IMR-90 (cell line): ENCODE measurements at regions not wholly inside any gene's neighbourhood (a gene's known extent, or its start where the extent isn't known, plus 50 kb on each side); places are given as distances from the start of the nearest gene placed in this dataset.

ENCODE experiments used
- ATAC-seq: fragments of 200-7000 bp; cut with Tn5 transposase; 2 replicates; pipeline ENCODE4 v1.9.1; 2020; ENCODE audit warnings: low read depth, mild to moderate bottlenecking, moderate library complexity
- BruUV-seq: library from RNA; stranded (reverse); fragments of 400-500 nt; replicated peaks from 2 replicates; lab custom pipeline; 2021; lab: Mats Ljungman, UMichigan
- CTCF ChIA-PET: fragments of 300-600 bp; formaldehyde crosslinking; extraction: SDS; loops from one replicate; lab custom pipeline; 2021; ENCODE audit warnings: antibody characterized with exemption; lab: Yijun Ruan, JAX
- POLR2A ChIA-PET: fragments of 300-600 bp; sonication (Branson Sonifier 250); formaldehyde crosslinking; loops from one replicate; lab custom pipeline; 2022; ENCODE audit warnings: antibody characterized with exemption; ENCODE audit not compliant: unreplicated experiment; lab: Charles Lee
- DNase-seq: peaks from one replicate; pipeline ENCODE4 v3.0.0; 2013
- H2AFZ ChIP-seq: replicated peaks from 2 replicates; pipeline ENCODE3; 2013; ENCODE audit warnings: low read length, mild to moderate bottlenecking; ENCODE audit not compliant: poor library complexity
- H2AK5ac ChIP-seq: 2 replicates; pipeline ENCODE4 v1.6.1; 2013; ENCODE audit warnings: low read depth, low read length, inconsistent platforms
- H2AK9ac ChIP-seq: replicated peaks from 2 replicates; pipeline ENCODE3; 2013; ENCODE audit warnings: mild to moderate bottlenecking, low read depth, low read length, moderate library complexity; ENCODE audit not compliant: poor library complexity
- H2BK120ac ChIP-seq: 2 replicates; pipeline ENCODE4 v1.6.1; 2013; ENCODE audit warnings: low read depth, low read length, inconsistent platforms
- H2BK15ac ChIP-seq: 3 replicates; pipeline ENCODE4 v1.6.1; 2013; ENCODE audit warnings: low read depth, low read length, inconsistent platforms
- H2BK20ac ChIP-seq: 2 replicates; pipeline ENCODE4 v1.6.1; 2013; ENCODE audit warnings: low read depth, mild to moderate bottlenecking, inconsistent platforms, low read length, moderate library complexity
- H2BK5ac ChIP-seq: 2 replicates; pipeline ENCODE4 v1.6.1; 2013; ENCODE audit warnings: mild to moderate bottlenecking, low read depth, low read length, inconsistent platforms; ENCODE audit not compliant: poor library complexity, severe bottlenecking
- H3K14ac ChIP-seq: replicated peaks from 2 replicates; pipeline ENCODE4 v1.6.1; 2013; ENCODE audit warnings: low read depth, low read length, inconsistent platforms
- H3K18ac ChIP-seq: 2 replicates; pipeline ENCODE4 v1.6.1; 2013; ENCODE audit warnings: low read depth, low read length, control low read depth
- H3K23ac ChIP-seq: 2 replicates; pipeline ENCODE4 v1.6.1; 2013; ENCODE audit warnings: low read depth, low read length, inconsistent platforms
- H3K27ac ChIP-seq: 2 replicates; pipeline ENCODE4 v1.5.1; 2013; ENCODE audit warnings: mild to moderate bottlenecking, control low read depth, low read length; ENCODE audit not compliant: insufficient read depth
- H3K27me3 ChIP-seq: 2 replicates; pipeline ENCODE4 v1.6.1; 2013; ENCODE audit warnings: low read length; ENCODE audit not compliant: control insufficient read depth, insufficient read depth
- H3K36me3 ChIP-seq: 2 replicates; pipeline ENCODE4 v1.6.1; 2013; ENCODE audit warnings: low read length, mixed read lengths; ENCODE audit not compliant: control insufficient read depth, insufficient read depth
- H3K4ac ChIP-seq: 2 replicates; pipeline ENCODE4 v1.6.1; 2013; ENCODE audit warnings: low read depth, low read length, inconsistent platforms
- H3K4me1 ChIP-seq: 2 replicates; pipeline ENCODE4 v1.6.1; 2013; ENCODE audit warnings: low read length, mixed read lengths; ENCODE audit not compliant: control insufficient read depth, insufficient read depth
- H3K4me2 ChIP-seq: 2 replicates; pipeline ENCODE4 v1.6.1; 2013; ENCODE audit warnings: low read depth, mild to moderate bottlenecking, control low read depth, low read length, moderate library complexity
- H3K4me3 ChIP-seq: 2 replicates; pipeline ENCODE4 v1.5.1; 2013; ENCODE audit warnings: low read depth, mild to moderate bottlenecking, control low read depth, low read length, moderate library complexity; ENCODE audit not compliant: insufficient read depth
- H3K56ac ChIP-seq: 2 replicates; pipeline ENCODE4 v1.6.1; 2013; ENCODE audit warnings: low read length, inconsistent platforms; ENCODE audit not compliant: insufficient read depth; ENCODE audit errors: extremely low read depth
- H3K79me1 ChIP-seq, 2 experiments: 2 replicates each; pipeline ENCODE4 v1.6.1; 2013; ENCODE audit warnings: low read length in 2 of 2, inconsistent platforms in 1 of 2, low read depth in 1 of 2
- H3K9ac ChIP-seq: 2 replicates; pipeline ENCODE4 v1.6.1; 2013; ENCODE audit warnings: low read depth, low read length, control low read depth
- H3K9me1 ChIP-seq: 2 replicates; pipeline ENCODE4 v1.6.1; 2013; ENCODE audit warnings: low read length, inconsistent platforms; ENCODE audit not compliant: insufficient read depth
- H3K9me3 ChIP-seq: 2 replicates; pipeline ENCODE4 v1.6.1; 2013; ENCODE audit warnings: low read length; ENCODE audit not compliant: control insufficient read depth, insufficient read depth
- H4K20me1 ChIP-seq: 2 replicates; pipeline ENCODE4 v1.6.1; 2013; ENCODE audit warnings: low read length, inconsistent platforms; ENCODE audit not compliant: insufficient read depth
- H4K5ac ChIP-seq: 2 replicates; pipeline ENCODE4 v1.6.1; 2013; ENCODE audit warnings: mild to moderate bottlenecking, low read depth, low read length, control low read depth
- H4K8ac ChIP-seq, 2 experiments: 2 replicates each; pipeline ENCODE4 v1.6.1; 2013; ENCODE audit warnings: low read depth in 2 of 2, low read length in 2 of 2, control low read depth in 1 of 2, inconsistent platforms in 1 of 2
- H4K91ac ChIP-seq: 2 replicates; pipeline ENCODE4 v1.6.1; 2013; ENCODE audit warnings: low read depth, low read length, inconsistent platforms; ENCODE audit not compliant: insufficient read depth
- BHLHE40 ChIP-seq: fragments of 150-350 bp; IDR thresholded peaks from 2 replicates; pipeline ENCODE4 v1.6.1; 2016; ENCODE audit warnings: mild to moderate bottlenecking, low read depth, low read length
- CEBPB ChIP-seq: IDR thresholded peaks from 2 replicates; pipeline ENCODE4 v1.6.1; 2012; ENCODE audit warnings: low read depth, low read length, improper control_type of control experiment
- CHD1 ChIP-seq: IDR thresholded peaks from 2 replicates; pipeline ENCODE4 v1.6.1; 2012; ENCODE audit warnings: low read depth, low read length, improper control_type of control experiment
- FOS ChIP-seq: fragments of 150-350 bp; IDR thresholded peaks from 2 replicates; pipeline ENCODE4 v1.6.1; 2016; ENCODE audit warnings: low read depth, low read length
- MAZ ChIP-seq: IDR thresholded peaks from 2 replicates; pipeline ENCODE4 v1.6.1; 2012; ENCODE audit warnings: low read depth, mild to moderate bottlenecking, low read length, improper control_type of control experiment, moderate library complexity, borderline replicate concordance
- MXI1 ChIP-seq: IDR thresholded peaks from 2 replicates; pipeline ENCODE4 v1.6.1; 2012; ENCODE audit warnings: low read depth, mild to moderate bottlenecking, low read length, moderate library complexity, borderline replicate concordance
- NFE2L2 ChIP-seq: fragments of 150-350 bp; IDR thresholded peaks from 2 replicates; pipeline ENCODE4 v1.6.1; 2016; ENCODE audit warnings: low read depth, mild to moderate bottlenecking, low read length
- POLR2A ChIP-seq: IDR thresholded peaks from 2 replicates; pipeline ENCODE4 v1.6.1; 2012; ENCODE audit warnings: mild to moderate bottlenecking, low read depth, low read length
- RCOR1 ChIP-seq: IDR thresholded peaks from 2 replicates; pipeline ENCODE4 v1.6.1; 2012; ENCODE audit warnings: mild to moderate bottlenecking, low read length, improper control_type of control experiment; ENCODE audit not compliant: insufficient replicate concordance
- SMC3 ChIP-seq: fragments of 150-350 bp; IDR thresholded peaks from 2 replicates; pipeline ENCODE4 v1.6.1; 2016; ENCODE audit warnings: low read depth, mild to moderate bottlenecking, antibody characterized with exemption, low read length, moderate library complexity
- WGBS, 2 experiments: methylation state at CpG; one replicate each; pipeline versions ENCODE4 v1.1.5 to v1.1.7; 2013; ENCODE audit warnings: missing lambda C conversion rate in 2 of 2; ENCODE audit not compliant: insufficient read length in 1 of 2; ENCODE audit errors: extremely low coverage in 2 of 2; 5-methylcytosine and 5-hydroxymethylcytosine counted together
- dilution Hi-C: fragments of 300-500 bp; cut with HindIII; formaldehyde crosslinking; loops from one replicate; pipeline ENCODE4 v1.14.3; 2018; ENCODE audit warnings: low sequenced_read_pairs; ENCODE audit not compliant: unreplicated experiment
- in situ Hi-C: fragments of 300-500 bp; cut with MboI; formaldehyde crosslinking; loops from 3 replicates; pipeline ENCODE4 v1.14.3; 2019; ENCODE audit warnings: low sequenced_read_pairs, inconsistent platforms, mixed read lengths
- intact Hi-C: fragments of 100-400 bp; cut with micrococcal nuclease; formaldehyde crosslinking; loops from 2 replicates; pipeline ENCODE4 v1.10.0; 2022
- TF ChIP-seq, protein P1 (sequence below): conservative IDR thresholded peaks from 2 replicates; pipeline ENCODE4 v1.5.1; 2012; ENCODE audit warnings: mild to moderate bottlenecking, low read depth, low read length, improper control_type of control experiment
- TF ChIP-seq, protein P2 (sequence below): fragments of 150-350 bp; IDR thresholded peaks from 2 replicates; pipeline ENCODE4 v1.6.1; 2017; ENCODE audit warnings: mild to moderate bottlenecking, antibody characterized with exemption, low read length, low read depth
- TF ChIP-seq, protein P3 (sequence below): fragments of 150-350 bp; IDR thresholded peaks from 2 replicates; pipeline ENCODE4 v1.6.1; 2016; ENCODE audit warnings: low read depth, mild to moderate bottlenecking, low read length, moderate library complexity, borderline replicate concordance

DNA sequence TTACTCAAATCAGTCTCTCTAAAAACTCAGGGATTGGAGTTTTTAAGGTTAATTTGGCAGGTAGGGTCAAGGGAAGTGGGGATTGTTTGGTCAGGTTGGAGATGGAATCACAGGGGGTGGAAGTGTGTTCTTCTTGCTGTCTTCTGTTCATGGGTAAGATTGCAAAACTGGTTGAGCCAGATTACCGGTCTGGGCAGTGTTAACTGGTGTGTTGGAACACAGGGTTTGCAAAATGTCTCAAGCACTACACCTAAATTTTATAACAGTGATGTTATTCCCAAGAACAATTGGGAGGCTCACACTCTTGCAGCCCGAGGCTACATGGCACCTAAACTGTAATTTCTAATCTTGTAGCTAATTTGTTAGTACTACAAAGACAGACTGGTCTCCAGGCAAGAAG, 425.4 kb downstream of the PLOD2 start:
- in situ Hi-C loops: no loop called here
- Histone ChIP-seq H4K8ac (no peak overlapping the region), H3K56ac (no peak overlapping the region), H3K4me2 (no peak overlapping the region), H3K14ac (no peak overlapping the region), H3K79me1 (no peaks in the 10 kb centered on the region), H3K9me1 (no peaks in the 10 kb centered on the region), H3K4ac (no peak overlapping the region), H3K23ac (no peak overlapping the region), H2AK5ac (no peak overlapping the region), H3K18ac (no peak overlapping the region), H3K9me3 (no peaks in the 10 kb centered on the region), H3K36me3 (no peaks in the 10 kb centered on the region), H2AK9ac (no peak overlapping the region), H2BK20ac (no peak overlapping the region), H2BK5ac (no peak overlapping the region), H2BK15ac (no peak overlapping the region), H4K20me1 (no peaks in the 10 kb centered on the region), H4K5ac (no peak overlapping the region), H2AFZ (no peak overlapping the region), H3K4me3 (no peak overlapping the region), H3K27me3 (no peaks in the 10 kb centered on the region), H2BK120ac (no peak overlapping the region), H3K4me1 (no peaks in the 10 kb centered on the region), H4K91ac (no peak overlapping the region), H3K27ac (no peak overlapping the region), H3K9ac (no peak overlapping the region)
- intact Hi-C loops: loop anchor here (2.0 kb wide), 1 partner anchor 29 kb away; no protein-coding TSS in a partner anchor
- ChIA-PET CTCF (no interaction called here), POLR2A (no interaction called here)
- no CpG with 5 or more reads among the region's 2 CpGs for WGBS, 2 experiments
- BruUV-seq: no TSS peak
- TF ChIP-seq, protein P1, sequence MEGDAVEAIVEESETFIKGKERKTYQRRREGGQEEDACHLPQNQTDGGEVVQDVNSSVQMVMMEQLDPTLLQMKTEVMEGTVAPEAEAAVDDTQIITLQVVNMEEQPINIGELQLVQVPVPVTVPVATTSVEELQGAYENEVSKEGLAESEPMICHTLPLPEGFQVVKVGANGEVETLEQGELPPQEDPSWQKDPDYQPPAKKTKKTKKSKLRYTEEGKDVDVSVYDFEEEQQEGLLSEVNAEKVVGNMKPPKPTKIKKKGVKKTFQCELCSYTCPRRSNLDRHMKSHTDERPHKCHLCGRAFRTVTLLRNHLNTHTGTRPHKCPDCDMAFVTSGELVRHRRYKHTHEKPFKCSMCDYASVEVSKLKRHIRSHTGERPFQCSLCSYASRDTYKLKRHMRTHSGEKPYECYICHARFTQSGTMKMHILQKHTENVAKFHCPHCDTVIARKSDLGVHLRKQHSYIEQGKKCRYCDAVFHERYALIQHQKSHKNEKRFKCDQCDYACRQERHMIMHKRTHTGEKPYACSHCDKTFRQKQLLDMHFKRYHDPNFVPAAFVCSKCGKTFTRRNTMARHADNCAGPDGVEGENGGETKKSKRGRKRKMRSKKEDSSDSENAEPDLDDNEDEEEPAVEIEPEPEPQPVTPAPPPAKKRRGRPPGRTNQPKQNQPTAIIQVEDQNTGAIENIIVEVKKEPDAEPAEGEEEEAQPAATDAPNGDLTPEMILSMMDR: no peak
- TF ChIP-seq NFE2L2: no peak
- TF ChIP-seq MAZ: no peak
- TF ChIP-seq POLR2A: no peak
- no peak for TF ChIP-seq SMC3
- TF ChIP-seq, protein P2, sequence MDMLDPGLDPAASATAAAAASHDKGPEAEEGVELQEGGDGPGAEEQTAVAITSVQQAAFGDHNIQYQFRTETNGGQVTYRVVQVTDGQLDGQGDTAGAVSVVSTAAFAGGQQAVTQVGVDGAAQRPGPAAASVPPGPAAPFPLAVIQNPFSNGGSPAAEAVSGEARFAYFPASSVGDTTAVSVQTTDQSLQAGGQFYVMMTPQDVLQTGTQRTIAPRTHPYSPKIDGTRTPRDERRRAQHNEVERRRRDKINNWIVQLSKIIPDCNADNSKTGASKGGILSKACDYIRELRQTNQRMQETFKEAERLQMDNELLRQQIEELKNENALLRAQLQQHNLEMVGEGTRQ: no peak
- TF ChIP-seq CHD1: no peak
- no peak for TF ChIP-seq MXI1
- no peak for TF ChIP-seq CEBPB
- TF ChIP-seq RCOR1: no peak
- no peak for TF ChIP-seq BHLHE40
- TF ChIP-seq, protein P3, sequence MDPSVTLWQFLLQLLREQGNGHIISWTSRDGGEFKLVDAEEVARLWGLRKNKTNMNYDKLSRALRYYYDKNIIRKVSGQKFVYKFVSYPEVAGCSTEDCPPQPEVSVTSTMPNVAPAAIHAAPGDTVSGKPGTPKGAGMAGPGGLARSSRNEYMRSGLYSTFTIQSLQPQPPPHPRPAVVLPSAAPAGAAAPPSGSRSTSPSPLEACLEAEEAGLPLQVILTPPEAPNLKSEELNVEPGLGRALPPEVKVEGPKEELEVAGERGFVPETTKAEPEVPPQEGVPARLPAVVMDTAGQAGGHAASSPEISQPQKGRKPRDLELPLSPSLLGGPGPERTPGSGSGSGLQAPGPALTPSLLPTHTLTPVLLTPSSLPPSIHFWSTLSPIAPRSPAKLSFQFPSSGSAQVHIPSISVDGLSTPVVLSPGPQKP: no peak
- no peak for TF ChIP-seq FOS
- dilution Hi-C loops: no loop called here
- no peak for ATAC-seq
- no peak for DNase-seq
